ENCODE measurements at regions not wholly inside any gene's neighbourhood (a gene's known extent, or its start where the extent isn't known, plus 50 kb on each side); places are given as distances from the start of the nearest gene placed in this dataset.

GRCh38 chr2:6281524-6281923 is 584.2 kb downstream of the CMPK2 start:
- Histone ChIP-seq H3K4me1 (ENCODE audit: control insufficient read depth, insufficient read depth, low read length) (no peaks in the 10 kb centered on the region), H3K27me3 (ENCODE audit: control insufficient read depth, insufficient read depth, low read length) (no peaks in the 10 kb centered on the region), H3K9me3 (ENCODE audit: control insufficient read depth, insufficient read depth, low read length) (no peaks in the 10 kb centered on the region), H3K36me3 (ENCODE audit: control insufficient read depth, insufficient read depth, low read length) (no peaks in the 10 kb centered on the region), H3K4me3 (ENCODE audit: low read depth, low read length) (no peak overlapping the region), H3K27ac (ENCODE audit: low read depth, low read length) (no peak overlapping the region)
- no peak for DNase-seq (ENCODE audit: low read depth in 4 of 6, low spot score in 6 of 6)
- 100% methylated on average over 2 of the region's 5 CpGs for WGBS (ENCODE audit: insufficient coverage)

DNA sequence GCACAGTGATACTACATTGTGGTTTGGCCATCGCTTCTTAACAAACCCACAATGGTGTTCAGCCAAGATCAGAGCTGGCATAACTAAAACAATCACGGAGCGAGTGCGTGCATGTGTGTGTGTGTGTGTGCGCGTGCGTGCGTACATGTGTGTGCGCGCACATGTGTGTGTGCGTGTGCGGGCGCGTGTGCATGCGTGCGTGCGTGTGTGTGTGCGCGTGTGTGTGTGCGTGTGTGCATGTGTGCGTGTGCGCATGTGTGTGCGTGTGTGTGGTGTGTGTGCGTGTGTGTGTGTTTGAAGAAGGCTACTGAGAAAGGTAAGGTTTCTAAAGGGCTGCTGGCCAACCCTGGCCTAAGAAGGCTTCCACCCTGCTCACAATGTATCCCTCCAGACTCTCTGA is 582.4 kb downstream of the CMPK2 start:
- Histone ChIP-seq H3K4me3 (ENCODE audit: low read depth, low read length) (no peak overlapping the region), H3K9me3 (ENCODE audit: control insufficient read depth, insufficient read depth, low read length) (no peaks in the 10 kb centered on the region), H3K27ac (ENCODE audit: low read depth, low read length) (no peak overlapping the region), H3K4me1 (ENCODE audit: control insufficient read depth, insufficient read depth, low read length) (no peaks in the 10 kb centered on the region), H3K36me3 (ENCODE audit: control insufficient read depth, insufficient read depth, low read length) (no peaks in the 10 kb centered on the region), H3K27me3 (ENCODE audit: control insufficient read depth, insufficient read depth, low read length) (no peaks in the 10 kb centered on the region)
- DNase-seq (ENCODE audit: low read depth in 4 of 6, low spot score in 6 of 6): no peak
- 76% methylated on average over 19 of the region's 24 CpGs for WGBS (ENCODE audit: insufficient coverage)

DNA sequence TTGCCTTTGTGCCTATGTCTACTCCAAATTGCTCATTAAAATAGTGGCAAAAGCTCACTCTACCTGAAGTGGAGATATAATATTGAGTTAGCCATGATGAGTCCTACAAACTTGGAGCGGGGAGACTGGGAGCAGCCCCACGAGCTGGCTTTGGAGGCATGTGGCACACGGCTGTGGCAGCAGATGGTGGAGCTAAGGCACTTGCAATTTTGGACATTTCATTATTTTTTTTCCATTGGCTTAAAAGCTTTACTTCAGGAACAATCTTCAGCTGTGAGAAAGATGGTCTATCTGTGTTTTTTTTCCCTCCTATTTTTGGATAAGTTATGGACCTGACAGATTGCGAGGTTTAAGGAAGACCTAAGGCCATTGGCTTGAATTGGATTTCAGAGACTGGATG is 578.3 kb downstream of the CMPK2 start:
- WGBS (ENCODE audit: insufficient coverage): 70% methylated on average over 3 of the region's 4 CpGs
- Histone ChIP-seq H3K27ac (ENCODE audit: low read depth, low read length) (no peak overlapping the region), H3K36me3 (ENCODE audit: control insufficient read depth, insufficient read depth, low read length) (no peaks in the 10 kb centered on the region), H3K9me3 (ENCODE audit: control insufficient read depth, insufficient read depth, low read length) (no peaks in the 10 kb centered on the region), H3K27me3 (ENCODE audit: control insufficient read depth, insufficient read depth, low read length) (no peaks in the 10 kb centered on the region), H3K4me3 (ENCODE audit: low read depth, low read length) (no peak overlapping the region), H3K4me1 (ENCODE audit: control insufficient read depth, insufficient read depth, low read length) (peaks cover 10% of the 10 kb centered on the region)
- DNase-seq (ENCODE audit: low read depth in 4 of 6, low spot score in 6 of 6): peak in 1 of 6 donors; percentile 83

DNA sequence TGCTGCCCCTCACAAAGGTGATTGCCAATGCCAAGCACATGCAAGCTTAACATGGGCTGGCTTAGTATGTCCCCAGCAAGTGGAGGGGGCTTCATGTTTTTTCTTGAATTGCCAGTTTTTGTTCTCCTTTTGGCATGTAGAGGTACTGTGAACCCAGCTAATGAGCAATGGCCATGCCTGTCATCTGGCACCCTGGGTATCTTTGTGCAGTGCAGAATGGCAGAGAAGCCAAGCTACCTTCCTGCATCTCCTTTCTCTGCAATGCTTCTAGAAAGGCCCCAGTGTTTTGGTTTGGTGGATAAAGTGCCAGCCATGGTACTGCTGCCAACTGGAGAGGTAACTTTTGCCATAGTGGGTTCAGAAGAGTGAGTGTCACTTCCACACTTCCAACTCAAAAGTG is 576.9 kb downstream of the CMPK2 start:
- no peak overlapping the region for H3K27ac ChIP-seq (ENCODE audit: low read depth, low read length)
- H3K9me3 ChIP-seq (ENCODE audit: control insufficient read depth, insufficient read depth, low read length): no peaks in the 10 kb centered on the region
- H3K4me1 ChIP-seq (ENCODE audit: control insufficient read depth, insufficient read depth, low read length): peaks cover 10% of the 10 kb centered on the region
- H3K36me3 ChIP-seq (ENCODE audit: control insufficient read depth, insufficient read depth, low read length): no peaks in the 10 kb centered on the region
- no peaks in the 10 kb centered on the region for H3K27me3 ChIP-seq (ENCODE audit: control insufficient read depth, insufficient read depth, low read length)
- H3K4me3 ChIP-seq (ENCODE audit: low read depth, low read length): no peak overlapping the region
- peak in 1 of 6 donors; percentile 69 for DNase-seq (ENCODE audit: low read depth in 4 of 6, low spot score in 6 of 6)

DNA sequence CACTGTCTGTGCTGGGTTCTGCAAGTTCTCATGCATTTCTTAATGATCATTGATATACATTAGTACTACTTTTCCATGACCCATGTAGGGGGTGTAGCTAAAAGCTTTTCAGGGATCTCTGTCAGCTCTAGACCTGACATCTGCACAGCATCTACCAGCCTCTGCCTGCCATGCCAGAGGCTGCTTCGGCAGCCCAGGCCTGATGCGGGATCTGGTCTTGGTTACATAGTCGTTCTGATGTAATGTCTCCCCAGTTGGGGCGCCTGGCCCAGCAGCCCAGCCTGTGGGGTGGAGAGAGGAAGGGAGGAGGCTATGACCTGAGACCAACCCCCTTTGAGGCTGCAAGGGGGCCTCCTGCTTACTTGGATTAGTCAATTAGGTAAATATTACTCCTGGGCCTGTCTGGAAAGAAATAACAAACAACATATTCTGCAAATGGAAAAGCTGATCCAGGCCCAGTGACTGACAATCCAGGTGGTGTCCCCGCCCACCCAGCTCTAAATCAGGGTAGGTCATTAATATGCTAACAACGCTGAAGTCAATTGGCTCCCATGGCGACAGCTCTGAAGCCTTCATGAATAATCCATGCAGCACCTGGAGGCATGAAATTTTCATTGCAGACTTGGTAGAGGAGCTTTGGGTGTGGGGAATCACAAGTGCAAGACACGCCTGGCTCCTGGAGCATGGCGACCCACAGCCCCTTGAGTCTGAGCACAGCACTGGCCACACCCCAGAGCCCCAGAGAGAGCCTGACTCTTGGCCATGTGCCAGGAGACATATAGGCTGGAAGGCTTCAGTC is 575.3 kb downstream of the CMPK2 start:
- H3K4me3 ChIP-seq (ENCODE audit: low read depth, low read length): no peak overlapping the region
- peak in 2 of 6 donors; percentile 87 to 89 for DNase-seq (ENCODE audit: low read depth in 4 of 6, low spot score in 6 of 6)
- 32% methylated on average over 6 of the region's 9 CpGs for WGBS (ENCODE audit: insufficient coverage)

GRCh38 chr2:6294791-6295190 is 570.9 kb downstream of the CMPK2 start:
- DNase-seq (ENCODE audit: low read depth in 4 of 6, low spot score in 6 of 6): no peak
- Histone ChIP-seq H3K9me3 (ENCODE audit: control insufficient read depth, insufficient read depth, low read length) (no peaks in the 10 kb centered on the region), H3K4me1 (ENCODE audit: control insufficient read depth, insufficient read depth, low read length) (peaks cover 10% of the 10 kb centered on the region), H3K36me3 (ENCODE audit: control insufficient read depth, insufficient read depth, low read length) (no peaks in the 10 kb centered on the region), H3K27me3 (ENCODE audit: control insufficient read depth, insufficient read depth, low read length) (no peaks in the 10 kb centered on the region), H3K27ac (ENCODE audit: low read depth, low read length) (no peak overlapping the region), H3K4me3 (ENCODE audit: low read depth, low read length) (no peak overlapping the region)
- no CpG with 5 or more reads among the region's 2 CpGs for WGBS (ENCODE audit: insufficient coverage)

More for the DNA sequence above, 575.3 kb downstream of the CMPK2 start:
- no peaks in the 10 kb centered on the region for H3K27me3 ChIP-seq (ENCODE audit: control insufficient read depth, insufficient read depth, low read length)
- H3K9me3 ChIP-seq (ENCODE audit: control insufficient read depth, insufficient read depth, low read length): no peaks in the 10 kb centered on the region
- H3K36me3 ChIP-seq (ENCODE audit: control insufficient read depth, insufficient read depth, low read length): no peaks in the 10 kb centered on the region
- H3K4me1 ChIP-seq (ENCODE audit: control insufficient read depth, insufficient read depth, low read length): peaks cover 10% of the 10 kb centered on the region
- no peak overlapping the region for H3K27ac ChIP-seq (ENCODE audit: low read depth, low read length)

- Histone ChIP-seq H3K4me1 (ENCODE audit: control insufficient read depth, insufficient read depth, low read length) (no peaks in the 10 kb centered on the region), H3K9me3 (ENCODE audit: control insufficient read depth, insufficient read depth, low read length) (no peaks in the 10 kb centered on the region), H3K36me3 (ENCODE audit: control insufficient read depth, insufficient read depth, low read length) (no peaks in the 10 kb centered on the region), H3K27me3 (ENCODE audit: control insufficient read depth, insufficient read depth, low read length) (no peaks in the 10 kb centered on the region), H3K4me3 (ENCODE audit: low read depth, low read length) (no peak overlapping the region), H3K27ac (ENCODE audit: low read depth, low read length) (no peak overlapping the region)
- DNase-seq (ENCODE audit: low read depth in 4 of 6, low spot score in 6 of 6): no peak
- 100% methylated on average over 2 of the region's 4 CpGs for whole genome bisulfite sequencing (ENCODE audit: insufficient coverage)
Observed at GRCh38 chr2:6297238-6297637, 568.5 kb downstream of the CMPK2 start.

DNA sequence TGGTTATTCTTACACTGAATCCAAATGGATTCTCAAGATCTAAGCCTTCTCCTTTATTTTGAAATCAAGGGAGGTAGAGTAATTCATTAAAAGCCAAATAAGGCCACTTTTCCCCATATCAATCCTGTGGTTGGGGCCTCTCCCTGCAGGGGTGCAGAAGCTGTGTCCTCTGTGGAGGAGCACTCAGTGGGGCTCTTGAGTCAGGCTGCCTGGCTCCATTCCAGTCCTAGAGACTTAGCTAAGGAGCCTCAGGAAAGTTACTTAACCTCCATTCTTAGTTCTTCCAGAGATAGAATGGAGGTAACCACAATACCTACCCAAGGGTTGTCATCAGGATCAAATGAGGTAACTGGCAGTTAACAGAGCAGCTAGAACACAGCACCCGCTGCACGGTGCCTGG is 564.3 kb downstream of the CMPK2 start:
- DNase-seq (ENCODE audit: low read depth in 4 of 6, low spot score in 6 of 6): no peak
- Histone ChIP-seq H3K27ac (ENCODE audit: low read depth, low read length) (no peak overlapping the region), H3K36me3 (ENCODE audit: control insufficient read depth, insufficient read depth, low read length) (no peaks in the 10 kb centered on the region), H3K27me3 (ENCODE audit: control insufficient read depth, insufficient read depth, low read length) (no peaks in the 10 kb centered on the region), H3K9me3 (ENCODE audit: control insufficient read depth, insufficient read depth, low read length) (no peaks in the 10 kb centered on the region), H3K4me3 (ENCODE audit: low read depth, low read length) (no peak overlapping the region), H3K4me1 (ENCODE audit: control insufficient read depth, insufficient read depth, low read length) (no peaks in the 10 kb centered on the region)
- WGBS (ENCODE audit: insufficient coverage): 83% methylated on average over 1 of the region's 2 CpGs

GRCh38 chr2:6308986-6309385 is 556.7 kb downstream of the CMPK2 start:
- Histone ChIP-seq H3K36me3 (ENCODE audit: control insufficient read depth, insufficient read depth, low read length) (no peaks in the 10 kb centered on the region), H3K27me3 (ENCODE audit: control insufficient read depth, insufficient read depth, low read length) (no peaks in the 10 kb centered on the region), H3K4me3 (ENCODE audit: low read depth, low read length) (no peak overlapping the region), H3K9me3 (ENCODE audit: control insufficient read depth, insufficient read depth, low read length) (no peaks in the 10 kb centered on the region), H3K27ac (ENCODE audit: low read depth, low read length) (no peak overlapping the region), H3K4me1 (ENCODE audit: control insufficient read depth, insufficient read depth, low read length) (peaks cover 9% of the 10 kb centered on the region)
- DNase-seq (ENCODE audit: low read depth in 4 of 6, low spot score in 6 of 6): no peak
- WGBS (ENCODE audit: insufficient coverage): 87% methylated on average over 2 of the region's 2 CpGs

Measured in spinal cord (tissue), 9 donors.